ENCODE measurements at regions not wholly inside any gene's neighbourhood (a gene's known extent, or its start where the extent isn't known, plus 50 kb on each side); places are given as distances from the start of the nearest gene placed in this dataset.

DNA sequence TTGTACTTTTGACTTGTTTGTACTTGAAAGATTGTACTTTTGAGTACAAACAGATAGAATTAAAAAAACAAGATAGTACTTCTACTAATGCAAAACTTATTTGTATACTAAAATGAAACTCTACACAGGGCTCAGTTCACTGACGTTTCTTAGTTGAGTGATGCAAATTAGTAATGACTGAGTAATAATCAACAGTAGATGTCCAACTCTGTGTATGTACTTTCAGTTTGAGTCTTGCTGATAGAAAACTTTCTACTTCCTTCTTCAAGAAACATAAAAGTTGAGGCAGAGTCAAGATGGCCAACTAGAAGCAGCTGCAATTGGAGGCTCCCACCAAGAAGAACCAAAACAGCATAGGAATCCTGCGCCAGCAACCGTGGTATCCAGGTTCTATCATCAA, 585.0 kb downstream of the NR4A2 start:
- TF ChIP-seq POLR2A (IDR thresholded peaks at IDR 0.05) (no peak), CTCF (IDR thresholded peaks at IDR 0.05) (no peak), EP300 (IDR thresholded peaks at IDR 0.05) (no peak), POLR2AphosphoS5 (IDR thresholded peaks at IDR 0.05) (no peak)

Measured in gastroesophageal sphincter (tissue), 3 donors.